ENCODE measurements at regions not wholly inside any gene's neighbourhood (a gene's known extent, or its start where the extent isn't known, plus 50 kb on each side); places are given as distances from the start of the nearest gene placed in this dataset.

DNA sequence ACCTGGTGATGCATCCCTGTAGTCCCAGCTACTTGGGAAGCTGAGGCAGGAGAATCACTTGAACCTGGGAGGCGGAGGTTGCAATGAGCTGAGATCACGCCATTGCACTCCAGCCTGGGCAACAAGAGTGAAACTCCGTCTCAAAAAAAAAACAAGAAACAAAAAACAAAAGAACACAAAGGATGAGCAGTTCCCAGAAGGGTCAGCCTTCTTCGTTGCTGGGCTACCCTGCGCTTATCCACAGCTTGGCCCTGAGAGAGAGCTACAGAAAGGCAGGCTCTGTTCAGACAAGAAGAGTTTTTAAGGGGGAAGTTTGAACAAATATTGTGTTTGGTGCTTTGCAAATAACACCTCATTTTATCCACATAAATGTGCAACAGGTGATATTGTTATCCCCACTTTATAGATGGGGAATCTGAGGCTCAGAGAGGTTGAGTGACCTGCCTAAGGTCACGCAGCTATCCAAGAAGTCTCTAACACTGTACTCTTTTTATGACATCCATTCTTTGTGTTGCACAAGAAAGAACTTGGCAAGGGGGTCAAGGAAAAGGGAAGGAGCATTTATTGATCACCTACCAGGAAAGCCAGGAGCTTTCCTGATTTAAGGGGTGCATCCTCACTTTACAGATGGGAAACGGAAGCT, 63.7 kb upstream of the NEURL1B start:
- Histone ChIP-seq H3K23me2 (ENCODE audit: low read depth, low read length) (no peaks in the 10 kb centered on the region), H2AFZ (ENCODE audit: low read length) (no peak overlapping the region), H3K23ac (ENCODE audit: insufficient read length) (no peak overlapping the region), H4K8ac (ENCODE audit: extremely low read depth, insufficient read depth, low read length) (no peak overlapping the region), H3K56ac (replicated peaks; ENCODE audit: insufficient read length, low read depth, low read length) (no peak overlapping the region), H2BK15ac (ENCODE audit: low read length) (no peak overlapping the region), H3K79me1 (ENCODE audit: low read depth, low read length) (no peaks in the 10 kb centered on the region), H3K4ac (replicated peaks; ENCODE audit: insufficient read length, low read depth, low read length) (no peak overlapping the region), H3K18ac (ENCODE audit: extremely low read depth, low read length) (no peak overlapping the region), H3K14ac (ENCODE audit: insufficient read length) (no peak overlapping the region), H4K91ac (replicated peaks; ENCODE audit: insufficient read length, low read length) (no peak overlapping the region), H4K20me1 (replicated peaks in 1 of 2; ENCODE audit: control insufficient read depth in 1 of 2, insufficient read depth in 2 of 2, low read length in 2 of 2) (peaks cover 0 to 2% of the 10 kb centered on the region in 2 experiments), H3K36me3 (ENCODE audit: control insufficient read depth in 2 of 4, insufficient read depth in 4 of 4, low read length in 3 of 4) (no peaks in the 10 kb centered on the region), H3K4me3 (ENCODE audit: extremely low read depth in 1 of 4, insufficient read depth in 2 of 4, low read depth in 3 of 4, low read length in 4 of 4) (no peak overlapping the region), H2BK20ac (ENCODE audit: low read length) (no peak overlapping the region), H3K79me2 (ENCODE audit: control insufficient read depth in 1 of 2, insufficient read depth in 2 of 2, low read length in 2 of 2) (no peaks in the 10 kb centered on the region), H4K5ac (ENCODE audit: insufficient read length, low read depth, low read length) (no peak overlapping the region), H3K9ac (replicated peaks in 1 of 4; ENCODE audit: extremely low read depth in 1 of 4, low read depth in 3 of 4, low read length in 3 of 4) (no peak overlapping the region), H2BK5ac (ENCODE audit: low read depth, low read length) (no peak overlapping the region), H2AK5ac (ENCODE audit: low read depth, low read length) (no peak overlapping the region), H3K4me1 (replicated peaks in 1 of 4; ENCODE audit: control insufficient read depth in 3 of 4, insufficient read depth in 4 of 4, low read length in 3 of 4) (peaks cover 0 to 11% (median 10%) of the 10 kb centered on the region in 4 experiments; a peak in 6 of 7 replicates), H3K27ac (ENCODE audit: low read depth, low read length) (no peak overlapping the region), H3K27me3 (replicated peaks in 1 of 4; ENCODE audit: control insufficient read depth in 3 of 4, extremely low read depth in 1 of 4, insufficient read depth in 3 of 4, low read length in 3 of 4) (no peaks in the 10 kb centered on the region), H2BK120ac (replicated peaks; ENCODE audit: low read depth, low read length) (no peak overlapping the region), H3K4me2 (ENCODE audit: insufficient read depth in 1 of 2, low read depth in 2 of 2, low read length in 2 of 2) (no peak overlapping the region), H2BK12ac (ENCODE audit: low read depth, low read length) (no peak overlapping the region), H3K9me3 (ENCODE audit: insufficient read depth in 2 of 2, low read depth in 1 of 2, low read length in 1 of 2) (no peaks in the 10 kb centered on the region; a peak in 1 of 4 replicates)
- CTCF ChIA-PET (ENCODE audit: partially characterized antibody), result interaction anchor here (0.6 to 1.7 kb wide), 9 partner anchors 10 to 94 kb away, joined by 3 to 7 read pairs (median 3); no protein-coding TSS in a partner anchor
- no peak for FAIRE-seq
- POLR2A ChIA-PET (ENCODE audit: partially characterized antibody), result no interaction called here
- no peak for DNase-seq (ENCODE audit: low read depth in 1 of 2, low spot score in 2 of 2)
- WGBS, 2 experiments (ENCODE audit: extremely low coverage in 1 of 2, insufficient coverage in 1 of 2, insufficient read length in 1 of 2, insufficient replicate concordance in 2 of 2, low coverage in 1 of 2, low lambda C conversion rate in 2 of 2, missing lambda C conversion rate in 1 of 2), result 76% methylated on average over 6 of the region's 7 CpGs; no CpG with 5 or more reads in 1 of the 2 experiments
- TF ChIP-seq TCF12 (IDR thresholded peaks at IDR 0.05; ENCODE audit: low read depth, low read length) (no peak), RNF2 (IDR thresholded peaks at IDR 0.05; ENCODE audit: borderline replicate concordance, low read depth, low read length, missing control alignments, poor library complexity, severe bottlenecking) (no peak), KDM5A (IDR thresholded peaks at IDR 0.05; ENCODE audit: low read length) (no peak), SIN3A (conservative IDR thresholded peaks at IDR 0.05 in 1 of 2, IDR thresholded peaks at IDR 0.05 in 1 of 2; ENCODE audit: low read depth in 1 of 2, low read length in 2 of 2) (no peak), YY1 (IDR thresholded peaks at IDR 0.05; ENCODE audit: low read depth, low read length) (no peak), EZH2 (IDR thresholded peaks at IDR 0.05; ENCODE audit: low read depth, low read length, severe bottlenecking) (no peak), ZNF274 (IDR thresholded peaks at IDR 0.05; ENCODE audit: borderline replicate concordance, extremely low read depth, low read length) (no peak), SP2 (IDR thresholded peaks at IDR 0.05; ENCODE audit: low read length) (no peak), KDM1A (IDR thresholded peaks at IDR 0.05; ENCODE audit: borderline replicate concordance, low read length) (no peak), JUN (IDR thresholded peaks at IDR 0.05; ENCODE audit: low read depth, low read length) (no peak), RBBP5 (IDR thresholded peaks at IDR 0.05; ENCODE audit: borderline replicate concordance, low read depth, low read length) (no peak)
- TF ChIP-seq, protein P1, sequence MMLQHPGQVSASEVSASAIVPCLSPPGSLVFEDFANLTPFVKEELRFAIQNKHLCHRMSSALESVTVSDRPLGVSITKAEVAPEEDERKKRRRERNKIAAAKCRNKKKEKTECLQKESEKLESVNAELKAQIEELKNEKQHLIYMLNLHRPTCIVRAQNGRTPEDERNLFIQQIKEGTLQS (IDR thresholded peaks at IDR 0.05; ENCODE audit: insufficient read depth, low read depth, low read length), result no peak

Data from H1 (cell line).